HepG2 (cell line): ENCODE measurements at regions not wholly inside any gene's neighbourhood (a gene's known extent, or its start where the extent isn't known, plus 50 kb on each side); places are given as distances from the start of the nearest gene placed in this dataset.

Source experiments
- ATAC-seq: fragments of 200-7000 bp; cut with Tn5 transposase; 3 replicates; pipeline ENCODE4 v1.9.1; 2020; ENCODE audit warnings: mild to moderate bottlenecking, moderate library complexity
- BruUV-seq: library from RNA; stranded (reverse); fragments of 400-500 nt; replicated peaks from 2 replicates; lab custom pipeline; 2021; lab: Mats Ljungman, UMichigan
- CTCF ChIA-PET: fragments of 300-600 bp; formaldehyde crosslinking; extraction: SDS; loops from one replicate; lab custom pipeline; 2021; ENCODE audit warnings: low total read pairs, inconsistent platforms, low intra/inter-chr PET ratio; lab: Yijun Ruan, JAX
- POLR2A ChIA-PET: fragments of 350-600 bp; sonication (Branson Sonifier 250); formaldehyde crosslinking; loops from one replicate; lab custom pipeline; 2020; ENCODE audit warnings: antibody characterized with exemption, inconsistent platforms; lab: Yijun Ruan, JAX
- DNase-seq: peaks from one replicate; pipeline ENCODE4 v3.0.0-alpha.2; 2015; ENCODE audit warnings: low spot score
- FAIRE-seq: peaks from 3 replicates; lab custom pipeline; 2011; peaks lifted over from hg19 to GRCh38; lab: Jason Lieb, UNC
- H2AFZ ChIP-seq: one replicate; pipeline ENCODE4 v1.6.1; 2011; ENCODE audit warnings: low read length, inconsistent platforms
- H3K27ac ChIP-seq: fragments of 300-600 bp; 3 replicates; pipeline ENCODE4 v1.8.0; 2011; ENCODE audit warnings: mixed run types, mild to moderate bottlenecking, mixed read lengths, low read length, inconsistent platforms; ENCODE audit not compliant: insufficient read depth; ENCODE audit errors: extremely low read length
- H3K27me3 ChIP-seq, 2 experiments: fragments of 200-600 bp in 1 of 2; 2 replicates in 1 of 2; 3 replicates in 1 of 2; pipeline versions ENCODE4 v1.6.0 to v1.8.0; 2011; ENCODE audit warnings: low read length in 2 of 2, mild to moderate bottlenecking in 2 of 2, moderate library complexity in 2 of 2, inconsistent platforms in 1 of 2; ENCODE audit not compliant: insufficient read depth in 2 of 2, control insufficient read depth in 1 of 2
- H3K36me3 ChIP-seq, 2 experiments: fragments of 200-600 bp in 1 of 2; replicated peaks in 1 of 2; 2 replicates in 1 of 2; 3 replicates in 1 of 2; pipeline versions ENCODE4 v1.5.1 to v1.8.0; 2011; ENCODE audit warnings: low read length in 2 of 2, inconsistent platforms in 1 of 2; ENCODE audit not compliant: insufficient read depth in 2 of 2, control insufficient read depth in 1 of 2
- H3K4me1 ChIP-seq: 2 replicates; pipeline ENCODE4 v1.5.1; 2012; ENCODE audit warnings: low read length, inconsistent platforms; ENCODE audit not compliant: insufficient read depth
- H3K4me2 ChIP-seq: 2 replicates; pipeline ENCODE4 v1.6.0; 2011; ENCODE audit warnings: low read depth, low read length, inconsistent platforms
- H3K4me3 ChIP-seq, 3 experiments: fragments of 200-600 bp in 1 of 3; sonication (generic), shearing (Covaris generic) in 1 of 3; replicated peaks in 1 of 3; 2 replicates each; pipeline ENCODE4 v1.5.1; 2011 to 2016; ENCODE audit warnings: low read length in 3 of 3, inconsistent platforms in 2 of 3, low read depth in 2 of 3, mild to moderate bottlenecking in 2 of 3, control low read depth in 1 of 3, mixed read lengths in 1 of 3; ENCODE audit not compliant: insufficient read depth in 1 of 3
- H3K79me2 ChIP-seq: one replicate; pipeline ENCODE4 v1.6.1; 2011; ENCODE audit warnings: low read length, inconsistent platforms; ENCODE audit not compliant: insufficient read depth
- H3K9ac ChIP-seq: 2 replicates; pipeline ENCODE4 v1.6.0; 2011; ENCODE audit warnings: mild to moderate bottlenecking, low read depth, low read length, inconsistent platforms; ENCODE audit not compliant: insufficient read depth
- H3K9me3 ChIP-seq: 2 replicates; pipeline ENCODE4 v1.5.1; 2012; ENCODE audit warnings: mild to moderate bottlenecking, low read length
- H4K20me1 ChIP-seq: 2 replicates; pipeline ENCODE4 v1.6.0; 2011; ENCODE audit warnings: inconsistent platforms, mild to moderate bottlenecking, low read length, moderate library complexity; ENCODE audit not compliant: insufficient read depth
- AKNA ChIP-seq: sonication (generic); formaldehyde crosslinking; IDR thresholded peaks from 2 replicates; pipeline ENCODE4 v1.4.0; 2020; ENCODE audit warnings: missing genetic modification reagents, borderline replicate concordance
- ARID2 ChIP-seq: sonication (generic); formaldehyde crosslinking; IDR thresholded peaks from 2 replicates; pipeline ENCODE4 v1.8.1; 2022; ENCODE audit warnings: mild to moderate bottlenecking, missing genetic modification reagents, borderline replicate concordance
- CBX5 ChIP-seq: sonication (generic); formaldehyde crosslinking; IDR thresholded peaks from 2 replicates; pipeline ENCODE4 v1.4.0; 2020; ENCODE audit warnings: missing genetic modification reagents, borderline replicate concordance
- ISL2 ChIP-seq: sonication (generic); formaldehyde crosslinking; IDR thresholded peaks from 2 replicates; pipeline ENCODE4 v1.5.0; 2020; ENCODE audit warnings: missing genetic modification reagents
- PREB ChIP-seq: sonication (generic); formaldehyde crosslinking; IDR thresholded peaks from 2 replicates; pipeline ENCODE4 v1.4.0; 2020; ENCODE audit warnings: missing genetic modification reagents
- RCOR2 ChIP-seq: IDR thresholded peaks from 2 replicates; pipeline ENCODE4 v1.6.1; 2016; ENCODE audit warnings: missing biosample characterization, missing genetic modification reagents
- UBTF ChIP-seq: sonication (generic); formaldehyde crosslinking; IDR thresholded peaks from 2 replicates; pipeline ENCODE4 v1.4.0; 2020; ENCODE audit warnings: mild to moderate bottlenecking, missing genetic modification reagents
- ZFP1 ChIP-seq: IDR thresholded peaks from 2 replicates; pipeline ENCODE4 v1.6.1; 2016
- ZNF260 ChIP-seq: sonication (generic); formaldehyde crosslinking; IDR thresholded peaks from 2 replicates; pipeline ENCODE4 v1.4.0; 2020; ENCODE audit warnings: missing genetic modification reagents, low read depth, mild to moderate bottlenecking, borderline replicate concordance
- ZNF3 ChIP-seq: IDR thresholded peaks from 2 replicates; pipeline ENCODE4 v1.7.0; 2017; ENCODE audit warnings: inconsistent platforms
- ZNF335 ChIP-seq: sonication (generic); formaldehyde crosslinking; IDR thresholded peaks from 2 replicates; pipeline ENCODE4 v1.4.0; 2020; ENCODE audit warnings: missing genetic modification reagents
- ZNF431 ChIP-seq: sonication (generic); formaldehyde crosslinking; IDR thresholded peaks from 2 replicates; pipeline ENCODE4 v1.9.0; 2022; ENCODE audit warnings: missing genetic modification reagents, low read depth, mild to moderate bottlenecking, borderline replicate concordance
- ZNF432 ChIP-seq: sonication (generic); formaldehyde crosslinking; IDR thresholded peaks from 2 replicates; pipeline ENCODE4 v1.5.0; 2020; ENCODE audit warnings: missing genetic modification reagents, mild to moderate bottlenecking, borderline replicate concordance
- ZNF547 ChIP-seq: sonication (generic); formaldehyde crosslinking; IDR thresholded peaks from 2 replicates; pipeline ENCODE4 v1.5.1; 2020; ENCODE audit warnings: mild to moderate bottlenecking, missing genetic modification reagents
- ZNF749 ChIP-seq: sonication (generic); formaldehyde crosslinking; IDR thresholded peaks from 2 replicates; pipeline ENCODE4 v1.8.0; 2022; ENCODE audit warnings: mild to moderate bottlenecking, missing genetic modification reagents, moderate library complexity, borderline replicate concordance
- WGBS: methylation state at CpG from one replicate; pipeline ENCODE4 v1.1.6; 2017; ENCODE audit warnings: low lambda C conversion rate; 5-methylcytosine and 5-hydroxymethylcytosine counted together
- in situ Hi-C: cut with HindIII; loops from 2 replicates; pipeline ENCODE4 v1.10.0; 2017; ENCODE audit warnings: low pct_unique_long_range_greater_than_20kb; ENCODE audit not compliant: extremely low pct_ligation_motif_present
- intact Hi-C: fragments of 100-400 bp; cut with micrococcal nuclease; formaldehyde crosslinking; loops from one replicate; pipeline ENCODE4 v1.10.0; 2022; ENCODE audit not compliant: unreplicated experiment
- TF ChIP-seq, protein P1 (sequence below): sonication (generic); formaldehyde crosslinking; IDR thresholded peaks from 2 replicates; pipeline ENCODE4 v1.8.0; 2022; ENCODE audit warnings: missing genetic modification reagents, mild to moderate bottlenecking, borderline replicate concordance

DNA sequence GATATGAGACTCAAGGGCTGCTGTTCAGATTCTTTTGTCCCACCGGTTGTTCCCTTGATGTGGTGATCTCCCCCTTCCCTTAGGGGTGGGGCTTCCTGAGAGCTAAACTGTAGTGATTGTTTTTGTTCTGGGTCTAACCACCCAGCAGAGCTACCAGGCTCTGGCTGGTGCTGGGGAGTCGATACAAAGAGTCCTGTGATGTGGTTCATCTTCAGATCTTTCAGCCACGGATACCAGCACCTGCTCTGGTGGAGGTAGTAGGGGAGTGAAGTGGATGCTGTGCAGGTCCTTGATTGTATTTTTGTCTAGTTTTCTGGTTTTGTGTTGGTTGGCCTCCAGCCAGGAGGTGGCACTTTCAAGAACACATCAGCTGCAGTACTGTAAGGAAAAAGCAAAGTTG is 801.6 kb downstream of the EPHA7 start (continued):
- TF ChIP-seq AKNA (CRISPR knock-in tag) (no peak), ZNF3 (CRISPR knock-in tag) (no peak), ZFP1 (CRISPR knock-in tag) (no peak), ZNF547 (no peak), ARID2 (no peak), ZNF260 (CRISPR knock-in tag) (no peak), ZNF432 (CRISPR knock-in tag) (no peak), ISL2 (CRISPR knock-in tag) (no peak), ZNF749 (CRISPR knock-in tag) (no peak), CBX5 (CRISPR knock-in tag) (no peak)

DNA sequence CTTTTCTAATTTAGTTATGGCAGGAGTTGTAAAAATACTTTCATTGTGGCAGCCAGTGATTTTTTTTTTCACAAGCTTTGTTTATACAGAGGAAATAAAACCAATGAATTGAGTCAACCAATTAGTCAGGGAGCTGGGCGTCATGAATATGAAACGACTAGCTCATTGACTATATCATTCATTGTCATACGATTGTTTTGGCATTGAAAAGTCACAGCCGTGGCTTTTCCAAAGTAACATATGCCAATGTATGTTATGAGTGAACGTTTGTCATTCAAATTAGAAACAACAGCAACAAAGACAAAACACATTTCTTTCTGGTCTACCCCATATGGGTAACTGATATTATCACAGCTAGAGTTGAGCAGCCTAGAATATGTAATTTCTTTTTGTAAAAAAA is 810.6 kb downstream of the EPHA7 start:
- FAIRE-seq (no peak), DNase-seq (no peak), ATAC-seq (no peak)
- no TSS peak for BruUV-seq
- H2AFZ ChIP-seq = no peak overlapping the region
- WGBS = 1% methylated on average over 5 of the region's 5 CpGs
- H3K4me3 ChIP-seq = no peak overlapping the region
- intact Hi-C loops = no loop called here
- H3K4me2 ChIP-seq = no peak overlapping the region
- POLR2A ChIA-PET = no interaction called here
- no peak overlapping the region for H3K27ac ChIP-seq
- H3K9me3 ChIP-seq = peaks cover under 1% of the 10 kb centered on the region; the same call in 1 of the 2 replicates
- H3K79me2 ChIP-seq = no peaks in the 10 kb centered on the region
- H3K9ac ChIP-seq = no peak overlapping the region
- H3K36me3 ChIP-seq = no peaks in the 10 kb centered on the region
- H4K20me1 ChIP-seq = no peaks in the 10 kb centered on the region
- CTCF ChIA-PET = no interaction called here
- in situ Hi-C loops = no loop called here
- no peaks in the 10 kb centered on the region for H3K27me3 ChIP-seq
- no peaks in the 10 kb centered on the region for H3K4me1 ChIP-seq
- no peak for TF ChIP-seq UBTF
- TF ChIP-seq, protein P1, sequence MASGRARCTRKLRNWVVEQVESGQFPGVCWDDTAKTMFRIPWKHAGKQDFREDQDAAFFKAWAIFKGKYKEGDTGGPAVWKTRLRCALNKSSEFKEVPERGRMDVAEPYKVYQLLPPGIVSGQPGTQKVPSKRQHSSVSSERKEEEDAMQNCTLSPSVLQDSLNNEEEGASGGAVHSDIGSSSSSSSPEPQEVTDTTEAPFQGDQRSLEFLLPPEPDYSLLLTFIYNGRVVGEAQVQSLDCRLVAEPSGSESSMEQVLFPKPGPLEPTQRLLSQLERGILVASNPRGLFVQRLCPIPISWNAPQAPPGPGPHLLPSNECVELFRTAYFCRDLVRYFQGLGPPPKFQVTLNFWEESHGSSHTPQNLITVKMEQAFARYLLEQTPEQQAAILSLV (CRISPR knock-in tag) = no peak
- TF ChIP-seq ZFP1 (CRISPR knock-in tag) = no peak
- TF ChIP-seq ZNF431 = no peak
- TF ChIP-seq ZNF335 = no peak
- no peak for TF ChIP-seq RCOR2 (CRISPR knock-in tag)
- no peak for TF ChIP-seq PREB (CRISPR knock-in tag)
